Activated CD8-positive, alpha-beta T cell treated with anti-CD3 and anti-CD28 coated beads for 36 hours (primary cell): ENCODE measurements at regions not wholly inside any gene's neighbourhood (a gene's known extent, or its start where the extent isn't known, plus 50 kb on each side); places are given as distances from the start of the nearest gene placed in this dataset.

Experiments used
- ATAC-seq: fragments of 200-7000 bp; cut with Tn5 transposase; one replicate; pipeline ENCODE4 v1.10.0; 2021; ENCODE audit warnings: mild to moderate bottlenecking, moderate library complexity
- CTCF ChIA-PET: fragments of 350-600 bp; sonication (Branson Sonifier 250); formaldehyde crosslinking; loops from one replicate; lab custom pipeline; 2021; ENCODE audit warnings: antibody characterized with exemption; lab: Charles Lee
- POLR2A ChIA-PET: fragments of 350-600 bp; sonication (Branson Sonifier 250); formaldehyde crosslinking; loops from one replicate; lab custom pipeline; 2021; ENCODE audit warnings: antibody characterized with exemption; lab: Charles Lee
- DNase-seq: peaks from one replicate; pipeline ENCODE4 v3.0.0-alpha.2; 2020
- H3K27ac Mint-ChIP-seq: one replicate; pipeline ENCODE4 v1.8.0; 2021; ENCODE audit warnings: mild to moderate bottlenecking, mixed read lengths
- H3K27me3 Mint-ChIP-seq: one replicate; pipeline ENCODE4 v1.8.0; 2021; ENCODE audit warnings: mixed read lengths
- H3K36me3 Mint-ChIP-seq: one replicate; pipeline ENCODE4 v1.8.0; 2021; ENCODE audit warnings: low read depth, mixed read lengths
- H3K4me1 Mint-ChIP-seq: one replicate; pipeline ENCODE4 v1.8.0; 2021; ENCODE audit warnings: low read depth, mixed read lengths
- H3K4me3 Mint-ChIP-seq: one replicate; pipeline ENCODE4 v1.8.0; 2021; ENCODE audit warnings: mild to moderate bottlenecking, moderate library complexity, mixed read lengths
- H3K9me3 Mint-ChIP-seq: one replicate; pipeline ENCODE4 v1.8.0; 2021; ENCODE audit warnings: mixed read lengths
- intact Hi-C: fragments of 100-400 bp; cut with micrococcal nuclease; formaldehyde crosslinking; loops from one replicate; pipeline ENCODE4 v1.10.0; 2022
- TF ChIP-seq, protein P1 (sequence below): fragments of 200-600 bp; IDR thresholded peaks from one replicate; pipeline ENCODE4 v1.8.0; 2022; ENCODE audit warnings: antibody characterized with exemption, mild to moderate bottlenecking

- peaks cover 3% of the 10 kb centered on the region for H3K4me1 Mint-ChIP-seq
- no peaks in the 10 kb centered on the region for H3K9me3 Mint-ChIP-seq
- ChIA-PET POLR2A (no interaction called here), CTCF (no interaction called here)
- no peak overlapping the region for H3K4me3 Mint-ChIP-seq
- no peak overlapping the region for H3K27ac Mint-ChIP-seq
- H3K36me3 Mint-ChIP-seq = no peaks in the 10 kb centered on the region
- ATAC-seq = no peak
- TF ChIP-seq, protein P1, sequence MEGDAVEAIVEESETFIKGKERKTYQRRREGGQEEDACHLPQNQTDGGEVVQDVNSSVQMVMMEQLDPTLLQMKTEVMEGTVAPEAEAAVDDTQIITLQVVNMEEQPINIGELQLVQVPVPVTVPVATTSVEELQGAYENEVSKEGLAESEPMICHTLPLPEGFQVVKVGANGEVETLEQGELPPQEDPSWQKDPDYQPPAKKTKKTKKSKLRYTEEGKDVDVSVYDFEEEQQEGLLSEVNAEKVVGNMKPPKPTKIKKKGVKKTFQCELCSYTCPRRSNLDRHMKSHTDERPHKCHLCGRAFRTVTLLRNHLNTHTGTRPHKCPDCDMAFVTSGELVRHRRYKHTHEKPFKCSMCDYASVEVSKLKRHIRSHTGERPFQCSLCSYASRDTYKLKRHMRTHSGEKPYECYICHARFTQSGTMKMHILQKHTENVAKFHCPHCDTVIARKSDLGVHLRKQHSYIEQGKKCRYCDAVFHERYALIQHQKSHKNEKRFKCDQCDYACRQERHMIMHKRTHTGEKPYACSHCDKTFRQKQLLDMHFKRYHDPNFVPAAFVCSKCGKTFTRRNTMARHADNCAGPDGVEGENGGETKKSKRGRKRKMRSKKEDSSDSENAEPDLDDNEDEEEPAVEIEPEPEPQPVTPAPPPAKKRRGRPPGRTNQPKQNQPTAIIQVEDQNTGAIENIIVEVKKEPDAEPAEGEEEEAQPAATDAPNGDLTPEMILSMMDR = no peak
- no peak for DNase-seq
- H3K27me3 Mint-ChIP-seq = peaks cover 2% of the 10 kb centered on the region
- intact Hi-C loops = no loop called here
Measured at GRCh38 chr1:4175566-4176405, 275.7 kb upstream of the C1orf174 start.

- H3K4me1 Mint-ChIP-seq = peaks cover 3% of the 10 kb centered on the region
- no peaks in the 10 kb centered on the region for H3K36me3 Mint-ChIP-seq
- H3K4me3 Mint-ChIP-seq = no peak overlapping the region
- ChIA-PET POLR2A (no interaction called here), CTCF (interaction anchor here (0.7 kb wide), 1 partner anchor 315 kb away, joined by 3 read pairs; no protein-coding TSS in a partner anchor)
- ATAC-seq (no peak), DNase-seq (peak; percentile 25)
- intact Hi-C loops = no loop called here
- TF ChIP-seq, protein P1 = no peak
- H3K27ac Mint-ChIP-seq = no peak overlapping the region
- no peaks in the 10 kb centered on the region for H3K9me3 Mint-ChIP-seq
- H3K27me3 Mint-ChIP-seq = peaks cover 2% of the 10 kb centered on the region
Measured at GRCh38 chr1:4176841-4177240, 276.8 kb upstream of the C1orf174 start.

GRCh38 chr1:4177425-4178150 is 277.5 kb upstream of the C1orf174 start:
- Mint-ChIP-seq H3K27me3 (peaks cover 2% of the 10 kb centered on the region), H3K4me3 (no peak overlapping the region), H3K27ac (peak overlapping the region; percentile 43), H3K4me1 (peaks cover 3% of the 10 kb centered on the region), H3K36me3 (no peaks in the 10 kb centered on the region), H3K9me3 (no peaks in the 10 kb centered on the region)
- POLR2A ChIA-PET = interaction anchor here (0.6 kb wide), 1 partner anchor 45 kb away, joined by 3 read pairs; no protein-coding TSS in a partner anchor
- peak; percentile 47 for DNase-seq
- CTCF ChIA-PET = interaction anchor here (0.7 kb wide), 1 partner anchor 316 kb away, joined by 3 read pairs; no protein-coding TSS in a partner anchor
- intact Hi-C loops = no loop called here
- ATAC-seq = no peak
- TF ChIP-seq, protein P1 = no peak

DNA sequence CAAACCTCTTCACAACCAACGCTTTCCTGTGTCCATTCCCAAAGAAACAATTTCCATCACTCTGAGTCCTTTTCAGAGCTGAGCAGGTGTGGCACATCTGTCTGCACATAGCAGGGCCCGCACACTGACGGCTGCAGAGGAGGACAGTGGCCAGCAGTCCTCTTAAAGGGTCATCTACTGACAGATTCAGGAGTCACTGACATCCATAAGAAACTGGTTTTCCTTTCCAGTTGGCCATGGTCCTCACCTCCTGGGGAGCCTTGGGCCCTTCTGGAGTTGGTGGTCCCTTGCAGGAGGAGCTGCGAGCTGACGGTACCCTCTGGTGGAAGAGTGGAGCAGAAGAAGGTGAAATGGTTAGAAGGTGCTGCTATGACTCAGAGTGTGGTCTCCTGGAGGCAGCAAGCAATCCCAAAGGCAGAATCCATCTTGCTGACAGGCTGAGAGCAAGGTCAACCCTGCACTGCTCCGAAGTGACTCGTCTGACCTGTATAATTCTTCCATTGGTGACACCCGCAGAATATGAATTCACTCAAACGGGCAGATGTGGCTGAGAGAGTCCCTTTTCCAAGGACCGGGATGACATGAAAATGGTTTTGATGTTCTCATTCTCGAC is 278.5 kb upstream of the C1orf174 start:
- DNase-seq (no peak), ATAC-seq (no peak)
- H3K4me3 Mint-ChIP-seq = no peak overlapping the region
- ChIA-PET CTCF (no interaction called here), POLR2A (no interaction called here)
- H3K36me3 Mint-ChIP-seq = no peaks in the 10 kb centered on the region
- intact Hi-C loops = no loop called here
- H3K9me3 Mint-ChIP-seq = no peaks in the 10 kb centered on the region
- H3K27ac Mint-ChIP-seq = no peak overlapping the region
- H3K27me3 Mint-ChIP-seq = peaks cover 2% of the 10 kb centered on the region
- TF ChIP-seq, protein P1 = no peak
- H3K4me1 Mint-ChIP-seq = peaks cover 3% of the 10 kb centered on the region
